GM19372 (cell line): ENCODE measurements at regions not wholly inside any gene's neighbourhood (a gene's known extent, or its start where the extent isn't known, plus 50 kb on each side); places are given as distances from the start of the nearest gene placed in this dataset.
"Not testable (repeated sequence)": the region's sequence is repeated elsewhere in the genome, so short reads cannot be mapped to it uniquely, and the experiment has no call there.

ENCODE experiments used
- ATAC-seq: cut with Tn5 transposase; IDR thresholded peaks from one replicate; pipeline ENCODE4 v1.9.1; 2021; ENCODE audit warnings: mild to moderate bottlenecking, low read depth, moderate library complexity; ENCODE audit not compliant: unreplicated experiment

- ATAC-seq, result no peak
Measured at GRCh38 chr3:67986706-67987105, 332.3 kb upstream of the SUCLG2 start.

GRCh38 chr3:67983166-67983565, 328.8 kb upstream of the SUCLG2 start:
- ATAC-seq, result no peak

GRCh38 chr3:67981077-67981476, 326.7 kb upstream of the SUCLG2 start:
- ATAC-seq, result no peak

- no peak for ATAC-seq
Measured at GRCh38 chr3:67979342-67979741, 324.9 kb upstream of the SUCLG2 start.

- ATAC-seq, result no peak
Measured at GRCh38 chr3:67977762-67978161, 323.4 kb upstream of the SUCLG2 start.

GRCh38 chr3:67976663-67977062, 322.3 kb upstream of the SUCLG2 start:
- ATAC-seq, result no peak

- no peak for ATAC-seq
Measured at GRCh38 chr3:67964596-67964995, 310.2 kb upstream of the SUCLG2 start.

- ATAC-seq, result no peak
Measured at GRCh38 chr3:67957268-67957667, 302.9 kb upstream of the SUCLG2 start.

GRCh38 chr3:67947808-67948508, 293.5 kb upstream of the SUCLG2 start:
- no peak for ATAC-seq

- no peak for ATAC-seq
Measured at GRCh38 chr3:67946436-67946835, 292.0 kb upstream of the SUCLG2 start.

- no peak for ATAC-seq
Measured at GRCh38 chr3:67943546-67943945, 289.1 kb upstream of the SUCLG2 start.

GRCh38 chr3:67941433-67942030, 287.1 kb upstream of the SUCLG2 start:
- no peak for ATAC-seq

- ATAC-seq, result no peak
Measured at GRCh38 chr3:67940210-67940952, 286.0 kb upstream of the SUCLG2 start.

- ATAC-seq, result no peak
Measured at GRCh38 chr3:67937498-67938118, 283.2 kb upstream of the SUCLG2 start.

- not testable (repeated sequence) for ATAC-seq
Measured at GRCh38 chr3:67930394-67930793, 276.0 kb upstream of the SUCLG2 start.

GRCh38 chr3:67923796-67924195, 269.4 kb upstream of the SUCLG2 start:
- no peak for ATAC-seq

GRCh38 chr3:67920969-67921368, 266.6 kb upstream of the SUCLG2 start:
- ATAC-seq, result no peak

- no peak for ATAC-seq
Measured at GRCh38 chr3:67920311-67920710, 265.9 kb upstream of the SUCLG2 start.

- ATAC-seq, result no peak
Measured at GRCh38 chr3:67916353-67916752, 261.9 kb upstream of the SUCLG2 start.

GRCh38 chr3:67907735-67908134, 253.3 kb upstream of the SUCLG2 start:
- no peak for ATAC-seq

- ATAC-seq, result no peak
Measured at GRCh38 chr3:67906261-67906660, 251.8 kb upstream of the SUCLG2 start.
